Neural cell (in vitro differentiated cells): ENCODE measurements at regions not wholly inside any gene's neighbourhood (a gene's known extent, or its start where the extent isn't known, plus 50 kb on each side); places are given as distances from the start of the nearest gene placed in this dataset.
"Not testable (repeated sequence)": the region's sequence is repeated elsewhere in the genome, so short reads cannot be mapped to it uniquely, and the experiment has no call there.

Experiments used
- CTCF ChIP-seq: fragments of 450-650 bp; IDR thresholded peaks from 2 replicates; pipeline ENCODE4 v1.5.1; 2014; ENCODE audit warnings: antibody characterized with exemption, mild to moderate bottlenecking, moderate library complexity; ENCODE audit not compliant: poor library complexity, severe bottlenecking
- EP300 ChIP-seq: fragments of 450-650 bp; conservative IDR thresholded peaks from 2 replicates; pipeline ENCODE4 v1.6.1; 2014; ENCODE audit warnings: antibody characterized with exemption, mild to moderate bottlenecking, moderate library complexity; ENCODE audit not compliant: poor library complexity, severe bottlenecking
- EZH2 ChIP-seq: fragments of 200-600, 300-800 bp; shearing (Covaris generic), sonication (generic); IDR thresholded peaks from 2 replicates; pipeline ENCODE4 v1.6.1; 2014; ENCODE audit warnings: antibody characterized with exemption, low read length, borderline replicate concordance, mild to moderate bottlenecking; ENCODE audit not compliant: insufficient read depth, poor library complexity, severe bottlenecking
- MXI1 ChIP-seq: fragments of 450-650 bp; conservative IDR thresholded peaks from 2 replicates; pipeline ENCODE4 v1.6.1; 2014; ENCODE audit warnings: antibody characterized with exemption, mild to moderate bottlenecking; ENCODE audit not compliant: poor library complexity, severe bottlenecking
- POLR2AphosphoS5 ChIP-seq: IDR thresholded peaks from 2 replicates; pipeline ENCODE4 v1.6.1; 2012
- REST ChIP-seq: IDR thresholded peaks from 2 replicates; pipeline ENCODE4 v1.6.1; 2012; ENCODE audit warnings: borderline replicate concordance
- TAF1 ChIP-seq: IDR thresholded peaks from 2 replicates; pipeline ENCODE4 v1.6.1; 2012; ENCODE audit warnings: low read depth

- not testable (repeated sequence) for TF ChIP-seq CTCF, EZH2, EP300, REST, POLR2AphosphoS5, MXI1, TAF1
Observed at GRCh38 chr5:21341948-21342261, 1353.9 kb upstream of the CDH18 start.
